ENCODE measurements at regions not wholly inside any gene's neighbourhood (a gene's known extent, or its start where the extent isn't known, plus 50 kb on each side); places are given as distances from the start of the nearest gene placed in this dataset.

DNA sequence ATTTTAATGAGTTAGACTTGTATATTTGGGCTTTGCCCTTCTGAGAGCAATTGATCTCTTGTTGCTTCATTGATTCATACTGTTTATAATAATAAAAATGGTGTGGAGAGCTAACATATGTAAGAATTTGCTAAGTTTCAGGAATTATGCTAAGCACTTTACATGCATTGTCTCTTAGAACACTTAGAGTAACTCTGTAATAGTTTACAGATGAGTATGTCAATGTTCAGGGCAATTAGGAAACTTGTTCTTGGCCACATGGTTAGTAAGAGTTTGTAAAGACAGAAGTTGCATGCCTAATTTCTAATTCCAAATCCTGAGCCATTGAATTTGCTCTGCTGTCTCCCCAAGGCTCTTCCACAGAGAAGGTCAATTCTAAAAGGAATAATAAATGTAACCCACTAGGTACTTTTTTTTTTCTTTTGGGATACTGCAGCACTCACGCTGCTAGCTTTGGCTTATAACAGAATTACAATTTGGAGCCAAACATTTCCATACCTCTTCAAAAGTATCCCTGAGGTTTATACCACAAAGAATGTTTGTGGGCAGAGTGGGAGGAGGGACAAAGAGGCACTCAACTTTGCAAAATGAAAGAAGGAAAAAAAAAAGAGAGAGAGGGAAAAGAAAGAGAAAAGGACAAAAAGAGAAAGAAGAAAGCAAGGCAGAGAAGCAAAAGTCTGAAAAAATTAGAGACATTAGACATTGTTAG is 232.4 kb downstream of the CALCRL start:
- Histone ChIP-seq H2AFZ (ENCODE audit: low read depth, low read length) (no peak overlapping the region), H3K36me3 (replicated peaks; ENCODE audit: low read depth, low read length) (no peaks in the 10 kb centered on the region), H4K20me1 (ENCODE audit: insufficient read depth, low read length) (no peaks in the 10 kb centered on the region), H3K9me3 (ENCODE audit: insufficient read depth, low read length) (no peaks in the 10 kb centered on the region), H3K4me1 (ENCODE audit: low read length) (no peaks in the 10 kb centered on the region), H3K4me2 (ENCODE audit: low read length) (no peak overlapping the region), H3K4me3 (ENCODE audit: low read length) (no peak overlapping the region), H3K27ac (ENCODE audit: low read length) (no peak overlapping the region), H3K79me2 (ENCODE audit: low read length) (no peaks in the 10 kb centered on the region), H3K9ac (ENCODE audit: low read length) (no peak overlapping the region), H3K27me3 (ENCODE audit: low read depth, low read length) (no peaks in the 10 kb centered on the region)
- TF ChIP-seq, protein P1, sequence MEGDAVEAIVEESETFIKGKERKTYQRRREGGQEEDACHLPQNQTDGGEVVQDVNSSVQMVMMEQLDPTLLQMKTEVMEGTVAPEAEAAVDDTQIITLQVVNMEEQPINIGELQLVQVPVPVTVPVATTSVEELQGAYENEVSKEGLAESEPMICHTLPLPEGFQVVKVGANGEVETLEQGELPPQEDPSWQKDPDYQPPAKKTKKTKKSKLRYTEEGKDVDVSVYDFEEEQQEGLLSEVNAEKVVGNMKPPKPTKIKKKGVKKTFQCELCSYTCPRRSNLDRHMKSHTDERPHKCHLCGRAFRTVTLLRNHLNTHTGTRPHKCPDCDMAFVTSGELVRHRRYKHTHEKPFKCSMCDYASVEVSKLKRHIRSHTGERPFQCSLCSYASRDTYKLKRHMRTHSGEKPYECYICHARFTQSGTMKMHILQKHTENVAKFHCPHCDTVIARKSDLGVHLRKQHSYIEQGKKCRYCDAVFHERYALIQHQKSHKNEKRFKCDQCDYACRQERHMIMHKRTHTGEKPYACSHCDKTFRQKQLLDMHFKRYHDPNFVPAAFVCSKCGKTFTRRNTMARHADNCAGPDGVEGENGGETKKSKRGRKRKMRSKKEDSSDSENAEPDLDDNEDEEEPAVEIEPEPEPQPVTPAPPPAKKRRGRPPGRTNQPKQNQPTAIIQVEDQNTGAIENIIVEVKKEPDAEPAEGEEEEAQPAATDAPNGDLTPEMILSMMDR (IDR thresholded peaks at IDR 0.05; ENCODE audit: low read depth, low read length) = no peak
- no peak for TF ChIP-seq EZH2phosphoT487 (IDR thresholded peaks at IDR 0.05; ENCODE audit: low read depth)

DNA sequence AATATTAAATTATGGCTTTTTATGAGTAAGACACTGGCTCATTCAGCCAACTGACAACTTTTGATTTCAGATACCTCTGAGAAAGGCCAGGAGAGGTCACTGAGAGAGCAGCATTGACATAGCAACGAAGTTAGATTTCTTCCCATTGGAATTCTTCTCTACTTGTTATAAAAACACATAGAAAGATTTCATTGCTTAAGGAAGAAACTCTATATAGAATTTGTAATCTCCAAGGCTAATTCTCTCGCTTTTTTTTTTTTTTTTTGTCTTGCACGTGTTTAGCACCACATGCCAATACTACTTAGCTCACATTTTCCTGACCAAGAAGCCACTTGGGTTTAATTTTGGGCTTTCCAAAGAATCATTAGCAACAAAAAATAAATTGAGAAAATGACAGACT is 233.7 kb downstream of the CALCRL start:
- no peaks in the 10 kb centered on the region for H3K9me3 ChIP-seq (ENCODE audit: insufficient read depth, low read length)
- H4K20me1 ChIP-seq (ENCODE audit: insufficient read depth, low read length) = no peaks in the 10 kb centered on the region
- no peaks in the 10 kb centered on the region for H3K36me3 ChIP-seq (replicated peaks; ENCODE audit: low read depth, low read length)
- no peaks in the 10 kb centered on the region for H3K4me1 ChIP-seq (ENCODE audit: low read length)
- H3K9ac ChIP-seq (ENCODE audit: low read length) = no peak overlapping the region
- no peak overlapping the region for H3K27ac ChIP-seq (ENCODE audit: low read length)
- H3K4me3 ChIP-seq (ENCODE audit: low read length) = no peak overlapping the region
- no peak overlapping the region for H3K4me2 ChIP-seq (ENCODE audit: low read length)
- H2AFZ ChIP-seq (ENCODE audit: low read depth, low read length) = no peak overlapping the region
- no peak for TF ChIP-seq EZH2phosphoT487 (IDR thresholded peaks at IDR 0.05; ENCODE audit: low read depth)
- TF ChIP-seq, protein P1 (IDR thresholded peaks at IDR 0.05; ENCODE audit: low read depth, low read length) = no peak
- H3K79me2 ChIP-seq (ENCODE audit: low read length) = no peaks in the 10 kb centered on the region
- no peaks in the 10 kb centered on the region for H3K27me3 ChIP-seq (ENCODE audit: low read depth, low read length)

DNA sequence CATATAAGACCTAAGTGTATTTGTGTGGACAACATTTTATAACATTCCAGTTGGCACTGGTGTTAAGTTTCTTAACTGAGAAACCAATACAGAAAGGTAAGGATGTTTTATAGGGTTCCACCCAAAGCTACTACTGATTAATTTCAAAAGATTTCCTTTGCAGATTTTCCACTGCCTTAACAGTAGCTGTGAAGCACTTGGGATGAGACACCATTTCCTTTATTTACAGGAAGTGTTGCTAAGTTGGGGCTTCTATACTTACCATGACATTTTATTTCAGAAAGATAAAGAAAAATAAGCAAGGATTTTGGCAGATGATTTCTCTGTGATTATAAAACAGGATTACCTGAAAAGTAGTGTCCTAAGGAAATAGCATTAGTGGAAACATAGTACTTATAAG is 234.3 kb downstream of the CALCRL start:
- H3K36me3 ChIP-seq (replicated peaks; ENCODE audit: low read depth, low read length) = no peaks in the 10 kb centered on the region
- H2AFZ ChIP-seq (ENCODE audit: low read depth, low read length) = no peak overlapping the region
- no peak overlapping the region for H3K4me2 ChIP-seq (ENCODE audit: low read length)
- H3K27me3 ChIP-seq (ENCODE audit: low read depth, low read length) = no peaks in the 10 kb centered on the region
- H3K9ac ChIP-seq (ENCODE audit: low read length) = no peak overlapping the region
- H3K4me3 ChIP-seq (ENCODE audit: low read length) = no peak overlapping the region
- no peak overlapping the region for H3K27ac ChIP-seq (ENCODE audit: low read length)
- no peaks in the 10 kb centered on the region for H3K79me2 ChIP-seq (ENCODE audit: low read length)
- TF ChIP-seq, protein P1 (IDR thresholded peaks at IDR 0.05; ENCODE audit: low read depth, low read length) = no peak
- no peak for TF ChIP-seq EZH2phosphoT487 (IDR thresholded peaks at IDR 0.05; ENCODE audit: low read depth)
- H4K20me1 ChIP-seq (ENCODE audit: insufficient read depth, low read length) = no peaks in the 10 kb centered on the region
- H3K4me1 ChIP-seq (ENCODE audit: low read length) = no peaks in the 10 kb centered on the region
- no peaks in the 10 kb centered on the region for H3K9me3 ChIP-seq (ENCODE audit: insufficient read depth, low read length)

DNA sequence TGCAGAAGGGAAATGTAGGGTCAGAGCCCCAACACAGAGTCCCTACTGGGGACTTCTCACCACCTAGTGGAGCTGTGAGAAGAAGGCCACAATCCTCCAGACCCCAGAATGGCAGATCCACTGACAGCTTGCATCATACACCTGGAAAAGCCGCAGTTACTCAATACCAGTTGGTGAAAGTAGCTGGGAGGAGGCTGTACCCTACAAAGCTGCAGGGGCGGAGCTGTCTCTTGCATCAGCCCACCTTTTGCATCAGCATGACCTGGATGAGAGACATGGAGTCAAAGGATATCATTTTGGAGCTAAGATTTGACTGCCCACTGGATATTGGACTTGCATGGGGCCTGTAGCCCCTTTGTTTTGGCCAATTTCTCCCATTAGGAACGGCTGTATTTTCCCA is 237.3 kb downstream of the CALCRL start:
- H4K20me1 ChIP-seq (ENCODE audit: insufficient read depth, low read length) = no peaks in the 10 kb centered on the region
- H3K9me3 ChIP-seq (ENCODE audit: insufficient read depth, low read length) = no peaks in the 10 kb centered on the region
- H3K79me2 ChIP-seq (ENCODE audit: low read length) = no peaks in the 10 kb centered on the region
- no peaks in the 10 kb centered on the region for H3K4me1 ChIP-seq (ENCODE audit: low read length)
- H3K4me3 ChIP-seq (ENCODE audit: low read length) = no peak overlapping the region
- no peaks in the 10 kb centered on the region for H3K36me3 ChIP-seq (replicated peaks; ENCODE audit: low read depth, low read length)
- H2AFZ ChIP-seq (ENCODE audit: low read depth, low read length) = no peak overlapping the region
- H3K27me3 ChIP-seq (ENCODE audit: low read depth, low read length) = no peaks in the 10 kb centered on the region
- H3K27ac ChIP-seq (ENCODE audit: low read length) = no peak overlapping the region
- no peak overlapping the region for H3K4me2 ChIP-seq (ENCODE audit: low read length)
- no peak overlapping the region for H3K9ac ChIP-seq (ENCODE audit: low read length)
- TF ChIP-seq EZH2phosphoT487 (IDR thresholded peaks at IDR 0.05; ENCODE audit: low read depth) = no peak
- TF ChIP-seq, protein P1 (IDR thresholded peaks at IDR 0.05; ENCODE audit: low read depth, low read length) = no peak

Data from OCI-LY3 (cell line).